H9 (cell line): ENCODE measurements at regions not wholly inside any gene's neighbourhood (a gene's known extent, or its start where the extent isn't known, plus 50 kb on each side); places are given as distances from the start of the nearest gene placed in this dataset.

ENCODE experiments used
- DNase-seq: peaks from one replicate; pipeline ENCODE4 v3.0.0-alpha.2; 2017
- H2AFZ ChIP-seq: one replicate; pipeline ENCODE4 v1.6.1; 2013; ENCODE audit warnings: mild to moderate bottlenecking, low read length, control low read depth, moderate library complexity
- H2AK5ac ChIP-seq: 2 replicates; pipeline ENCODE4 v1.6.1; 2013; ENCODE audit warnings: low read length, control low read depth, mixed read lengths; ENCODE audit not compliant: insufficient read length
- H2BK120ac ChIP-seq: one replicate; pipeline ENCODE4 v1.6.1; 2013; ENCODE audit warnings: low read depth, mild to moderate bottlenecking, low read length, control low read depth, inconsistent platforms; ENCODE audit not compliant: poor library complexity, severe bottlenecking
- H2BK12ac ChIP-seq: 2 replicates; pipeline ENCODE4 v1.6.1; 2013; ENCODE audit warnings: low read length, control low read depth, mixed read lengths, low read depth; ENCODE audit not compliant: insufficient read length
- H2BK15ac ChIP-seq: 2 replicates; pipeline ENCODE4 v1.6.1; 2013; ENCODE audit warnings: low read depth, low read length, control low read depth
- H2BK20ac ChIP-seq: one replicate; pipeline ENCODE4 v1.6.1; 2013; ENCODE audit warnings: low read depth, mild to moderate bottlenecking, low read length, control low read depth, inconsistent platforms; ENCODE audit not compliant: poor library complexity, severe bottlenecking
- H2BK5ac ChIP-seq: 2 replicates; pipeline ENCODE4 v1.6.1; 2013; ENCODE audit warnings: low read length, control low read depth, mixed read lengths; ENCODE audit not compliant: insufficient read length
- H3K14ac ChIP-seq: 2 replicates; pipeline ENCODE4 v1.6.1; 2013; ENCODE audit warnings: low read length, control low read depth; ENCODE audit not compliant: insufficient read depth
- H3K18ac ChIP-seq: 2 replicates; pipeline ENCODE4 v1.6.1; 2013; ENCODE audit warnings: low read depth, mild to moderate bottlenecking, mixed read lengths, low read length, control low read depth; ENCODE audit not compliant: insufficient read length
- H3K23ac ChIP-seq: 2 replicates; pipeline ENCODE4 v1.6.1; 2013; ENCODE audit warnings: low read length, control low read depth, mixed read lengths, low read depth; ENCODE audit not compliant: insufficient read length
- H3K23me2 ChIP-seq: 2 replicates; pipeline ENCODE4 v1.6.1; 2013; ENCODE audit warnings: low read depth, mild to moderate bottlenecking, mixed read lengths, low read length, control low read depth; ENCODE audit not compliant: insufficient read length, poor library complexity, severe bottlenecking
- H3K27ac ChIP-seq: 2 replicates; pipeline ENCODE4 v1.5.1; 2013; ENCODE audit warnings: low read length, control low read depth, mixed read lengths, low read depth; ENCODE audit not compliant: insufficient read length
- H3K27me3 ChIP-seq: 2 replicates; pipeline ENCODE4 v1.6.1; 2013; ENCODE audit warnings: low read length, control low read depth, inconsistent platforms; ENCODE audit not compliant: insufficient read depth
- H3K4ac ChIP-seq: 2 replicates; pipeline ENCODE4 v1.6.1; 2013; ENCODE audit warnings: low read depth, mild to moderate bottlenecking, control low read depth, inconsistent platforms, low read length, moderate library complexity
- H3K4me1 ChIP-seq: 2 replicates; pipeline ENCODE4 v1.6.1; 2013; ENCODE audit warnings: low read length, control low read depth, inconsistent platforms; ENCODE audit not compliant: insufficient read depth
- H3K4me2 ChIP-seq: 2 replicates; pipeline ENCODE4 v1.6.1; 2013; ENCODE audit warnings: low read length, control low read depth, mixed read lengths; ENCODE audit not compliant: insufficient read length, insufficient read depth
- H3K56ac ChIP-seq: 2 replicates; pipeline ENCODE4 v1.6.1; 2013; ENCODE audit warnings: low read depth, mild to moderate bottlenecking, mixed read lengths, low read length, control low read depth; ENCODE audit not compliant: insufficient read length
- H3K79me1 ChIP-seq: 2 replicates; pipeline ENCODE4 v1.6.1; 2013; ENCODE audit warnings: low read depth, mild to moderate bottlenecking, moderate library complexity, low read length, control low read depth, inconsistent platforms; ENCODE audit not compliant: insufficient read depth, poor library complexity, severe bottlenecking
- H3K79me2 ChIP-seq: 2 replicates; pipeline ENCODE4 v1.6.1; 2013; ENCODE audit warnings: low read length, control low read depth, inconsistent platforms; ENCODE audit not compliant: insufficient read depth
- H3K9ac ChIP-seq: 2 replicates; pipeline ENCODE4 v1.6.1; 2013; ENCODE audit warnings: low read length, control low read depth, mixed read lengths; ENCODE audit not compliant: insufficient read length; ENCODE audit errors: extremely low read depth
- H3K9me3 ChIP-seq: one replicate; pipeline ENCODE4 v1.6.1; 2013; ENCODE audit warnings: low read depth, low read length, inconsistent platforms; ENCODE audit not compliant: control insufficient read depth
- H3T11ph ChIP-seq: one replicate; pipeline ENCODE4 v1.6.1; 2013; ENCODE audit warnings: mild to moderate bottlenecking, low read length, control low read depth, inconsistent platforms
- H4K20me1 ChIP-seq: one replicate; pipeline ENCODE4 v1.6.1; 2013; ENCODE audit not compliant: control insufficient read depth, insufficient read length, insufficient read depth
- H4K5ac ChIP-seq: 2 replicates; pipeline ENCODE4 v1.6.1; 2013; ENCODE audit warnings: low read depth, mild to moderate bottlenecking, mixed read lengths, low read length, control low read depth; ENCODE audit not compliant: insufficient read length
- H4K8ac ChIP-seq: replicated peaks from 2 replicates; pipeline ENCODE4 v1.6.1; 2013; ENCODE audit warnings: low read length, control low read depth, mixed read lengths, low read depth; ENCODE audit not compliant: insufficient read length
- H4K91ac ChIP-seq: 2 replicates; pipeline ENCODE4 v1.6.1; 2013; ENCODE audit warnings: low read depth, mild to moderate bottlenecking, moderate library complexity, mixed read lengths, low read length, control low read depth; ENCODE audit not compliant: insufficient read length
- H3K27ac Mint-ChIP-seq, 3 experiments: 2 replicates in 2 of 3; 3 replicates in 1 of 3; pipeline ENCODE4 v1.8.0; 2020 to 2021; ENCODE audit warnings: mixed read lengths in 3 of 3, mild to moderate bottlenecking in 1 of 3, moderate library complexity in 1 of 3
- H3K27me3 Mint-ChIP-seq: 2 replicates; pipeline ENCODE4 v1.8.0; 2021; ENCODE audit warnings: low read depth, mild to moderate bottlenecking, moderate library complexity, mixed read lengths
- H3K36me3 Mint-ChIP-seq, 3 experiments: 2 replicates in 2 of 3; 3 replicates in 1 of 3; pipeline ENCODE4 v1.8.0; 2020 to 2021; ENCODE audit warnings: low read depth in 3 of 3, mixed read lengths in 3 of 3; ENCODE audit not compliant: insufficient read depth in 1 of 3
- H3K4me1 Mint-ChIP-seq, 2 experiments: 2 replicates each; pipeline ENCODE4 v1.8.0; 2020; ENCODE audit warnings: mixed read lengths in 2 of 2
- H3K4me3 Mint-ChIP-seq, 2 experiments: 2 replicates in 1 of 2; 3 replicates in 1 of 2; pipeline ENCODE4 v1.8.0; 2020 to 2021; ENCODE audit warnings: mild to moderate bottlenecking in 2 of 2, mixed read lengths in 2 of 2, moderate library complexity in 1 of 2
- H3K9me3 Mint-ChIP-seq, 2 experiments: 2 replicates in 1 of 2; 3 replicates in 1 of 2; pipeline ENCODE4 v1.8.0; 2020; ENCODE audit warnings: mild to moderate bottlenecking in 2 of 2, mixed read lengths in 2 of 2, moderate library complexity in 1 of 2
- CTCF ChIP-seq: fragments of 200-600 bp; sonication (generic); conservative IDR thresholded peaks from 3 replicates; pipeline ENCODE4 v1.8.0; 2021; ENCODE audit warnings: antibody characterized with exemption, mild to moderate bottlenecking
- WGBS: extraction: QIAGEN DNeasy Blood & Tissue Kit; methylation state at CpG from one replicate; pipeline ENCODE4 v1.1.7; 2013; ENCODE audit warnings: missing lambda C conversion rate, low lambda C conversion rate, mixed read lengths; ENCODE audit not compliant: insufficient read length; ENCODE audit errors: extremely low coverage; 5-methylcytosine and 5-hydroxymethylcytosine counted together

- Histone ChIP-seq H3K23ac (no peak overlapping the region), H2BK12ac (no peak overlapping the region), H4K8ac (no peak overlapping the region), H3K9me3 (peaks cover 5% of the 10 kb centered on the region), H3K4ac (no peak overlapping the region), H3K27me3 (no peaks in the 10 kb centered on the region), H3K9ac (no peak overlapping the region), H3K4me2 (no peak overlapping the region), H4K20me1 (no peaks in the 10 kb centered on the region), H2BK15ac (no peak overlapping the region), H2BK120ac (no peak overlapping the region), H3K27ac (no peak overlapping the region), H3K23me2 (no peaks in the 10 kb centered on the region), H2BK20ac (no peak overlapping the region), H2AFZ (no peak overlapping the region), H3K18ac (no peak overlapping the region), H3K56ac (no peak overlapping the region), H3K79me2 (no peaks in the 10 kb centered on the region), H4K5ac (no peak overlapping the region), H4K91ac (no peak overlapping the region), H2AK5ac (no peak overlapping the region), H3T11ph (no peak overlapping the region), H3K4me1 (no peaks in the 10 kb centered on the region), H2BK5ac (no peak overlapping the region), H3K79me1 (no peaks in the 10 kb centered on the region), H3K14ac (no peak overlapping the region)
- peaks cover 0 to 17% (median 0%) of the 10 kb centered on the region in 3 experiments; a peak in 4 of 7 replicates for H3K36me3 Mint-ChIP-seq
- H3K27me3 Mint-ChIP-seq, result no peaks in the 10 kb centered on the region
- no peak overlapping the region for H3K27ac Mint-ChIP-seq
- no peak overlapping the region for H3K4me3 Mint-ChIP-seq
- H3K4me1 Mint-ChIP-seq, result no peaks in the 10 kb centered on the region
- no peak for TF ChIP-seq CTCF
- DNase-seq, result no peak
- peaks cover 12% of the 10 kb centered on the region in 2 experiments; a peak in 4 of 5 replicates for H3K9me3 Mint-ChIP-seq
- WGBS, result no CpG with 5 or more reads among the region's 2 CpGs
Observed at GRCh38 chr1:189121941-189122340, 1355.7 kb downstream of the BRINP3 start.
